GM12878 (cell line): ENCODE measurements at regions not wholly inside any gene's neighbourhood (a gene's known extent, or its start where the extent isn't known, plus 50 kb on each side); places are given as distances from the start of the nearest gene placed in this dataset.

Experiments
- ATAC-seq: fragments of 200-7000 bp; cut with Tn5 transposase; 3 replicates; pipeline ENCODE4 v1.9.1; 2020; ENCODE audit warnings: mild to moderate bottlenecking, moderate library complexity
- BruUV-seq: library from RNA; stranded (reverse); fragments of 400-500 nt; replicated peaks from 2 replicates; lab custom pipeline; 2021; lab: Mats Ljungman, UMichigan
- CTCF ChIA-PET: fragments of 300-600 bp; sonication (Branson Sonifier 250); formaldehyde crosslinking; extraction: SDS; loops from one replicate; lab custom pipeline; 2021; ENCODE audit warnings: inconsistent platforms; lab: Yijun Ruan, JAX
- POLR2A ChIA-PET: fragments of 350-600 bp; formaldehyde crosslinking; extraction: SDS; loops from one replicate; lab custom pipeline; 2021; ENCODE audit warnings: inconsistent platforms; lab: Charles Lee
- RAD21 ChIA-PET: fragments of 300-600 bp; sonication (Branson Sonifier 250); formaldehyde crosslinking; loops from one replicate; lab custom pipeline; 2023; ENCODE audit warnings: antibody characterized with exemption; ENCODE audit not compliant: unreplicated experiment; lab: Charles Lee
- SMC1A ChIA-PET: fragments of 300-600 bp; sonication (Branson Sonifier 250); formaldehyde crosslinking; loops from one replicate; lab custom pipeline; 2023; ENCODE audit not compliant: unreplicated experiment, uncharacterized antibody; lab: Charles Lee
- DNase-seq: peaks from one replicate; pipeline ENCODE4 v3.0.0-alpha.2; 2011; ENCODE audit warnings: low read depth, low spot score
- FAIRE-seq: peaks from 3 replicates; lab custom pipeline; 2011; peaks lifted over from hg19 to GRCh38; lab: Jason Lieb, UNC
- H2AFZ ChIP-seq: 2 replicates; pipeline ENCODE4 v1.6.0; 2011; ENCODE audit warnings: low read depth, low read length, control low read depth; ENCODE audit not compliant: control insufficient read depth
- H3K27ac ChIP-seq: 2 replicates; pipeline ENCODE4 v1.5.1; 2011; ENCODE audit warnings: control low read depth; ENCODE audit not compliant: control insufficient read depth, insufficient read depth
- H3K27me3 ChIP-seq, 2 experiments: replicated peaks in 1 of 2; 2 replicates each; pipeline versions ENCODE4 v1.6.0 to v1.6.1; 2011; ENCODE audit warnings: low read length in 1 of 2; ENCODE audit not compliant: control insufficient read depth in 2 of 2, insufficient read depth in 2 of 2
- H3K36me3 ChIP-seq, 2 experiments: 2 replicates each; pipeline ENCODE4 v1.5.1; 2011; ENCODE audit warnings: low read length in 1 of 2; ENCODE audit not compliant: control insufficient read depth in 2 of 2, insufficient read depth in 2 of 2
- H3K4me1 ChIP-seq: 2 replicates; pipeline ENCODE4 v1.6.1; 2011; ENCODE audit warnings: mild to moderate bottlenecking, low read length, moderate library complexity, mixed read lengths; ENCODE audit not compliant: control insufficient read depth, insufficient read depth
- H3K4me2 ChIP-seq: 2 replicates; pipeline ENCODE4 v1.6.0; 2011; ENCODE audit warnings: control low read depth; ENCODE audit not compliant: control insufficient read depth, insufficient read depth
- H3K4me3 ChIP-seq: fragments of 200-600 bp; sonication (generic); 2 replicates; pipeline ENCODE4 v1.5.1; 2016
- H3K79me2 ChIP-seq: 2 replicates; pipeline ENCODE4 v1.6.0; 2011; ENCODE audit warnings: low read length; ENCODE audit not compliant: control insufficient read depth, insufficient read depth
- H3K9ac ChIP-seq: 2 replicates; pipeline ENCODE4 v1.8.0; 2011; ENCODE audit warnings: low read length, control low read depth, mixed read lengths; ENCODE audit not compliant: control insufficient read depth, insufficient read depth
- H3K9me3 ChIP-seq: replicated peaks from 3 replicates; pipeline ENCODE4 v1.5.1; 2011; ENCODE audit warnings: mild to moderate bottlenecking, low read length; ENCODE audit not compliant: control insufficient read depth, insufficient read depth
- H4K20me1 ChIP-seq: 2 replicates; pipeline ENCODE4 v1.6.0; 2011; ENCODE audit not compliant: control insufficient read depth, insufficient read depth
- BCL11A ChIP-seq: IDR thresholded peaks from 2 replicates; pipeline ENCODE4 v1.6.1; 2011; ENCODE audit warnings: low read depth, low read length
- CBX3 ChIP-seq: fragments of 200-600 bp; sonication (generic); IDR thresholded peaks from 2 replicates; pipeline ENCODE4 v1.6.1; 2016; ENCODE audit warnings: low read depth, borderline replicate concordance
- CHD2 ChIP-seq: IDR thresholded peaks from 2 replicates; pipeline ENCODE4 v1.6.1; 2011; ENCODE audit warnings: low read depth, low read length, improper control_type of control experiment, borderline replicate concordance
- FOS ChIP-seq: IDR thresholded peaks from 3 replicates; pipeline ENCODE4 v1.6.1; 2011; ENCODE audit warnings: borderline replicate concordance; ENCODE audit not compliant: insufficient read length; ENCODE audit errors: extremely low read depth
- HDAC6 ChIP-seq: fragments of 200-600 bp; sonication (generic); IDR thresholded peaks from one replicate; pipeline ENCODE4 v1.8.0; 2017; ENCODE audit warnings: antibody characterized with exemption; ENCODE audit not compliant: unreplicated experiment
- HDGF ChIP-seq: fragments of 450-650 bp; IDR thresholded peaks from 2 replicates; pipeline ENCODE4 v1.6.1; 2016; ENCODE audit warnings: antibody characterized with exemption
- JUNB ChIP-seq: IDR thresholded peaks from 2 replicates; pipeline ENCODE4 v1.6.1; 2016; ENCODE audit warnings: antibody characterized with exemption, mild to moderate bottlenecking
- JUND ChIP-seq: IDR thresholded peaks from 2 replicates; pipeline ENCODE4 v1.6.1; 2012; ENCODE audit warnings: low read depth, mild to moderate bottlenecking, low read length, improper control_type of control experiment, moderate library complexity
- KAT2A ChIP-seq: conservative IDR thresholded peaks from 2 replicates; pipeline ENCODE4 v1.6.1; 2011; ENCODE audit warnings: low read depth, low read length; ENCODE audit not compliant: control insufficient read depth
- MLLT1 ChIP-seq: fragments of 450-650 bp; IDR thresholded peaks from 2 replicates; pipeline ENCODE4 v1.6.1; 2016; ENCODE audit warnings: mild to moderate bottlenecking
- MTA3 ChIP-seq: IDR thresholded peaks from 2 replicates; pipeline ENCODE4 v1.6.1; 2012; ENCODE audit warnings: low read length, inconsistent platforms, borderline replicate concordance
- MYC ChIP-seq: IDR thresholded peaks from 2 replicates; pipeline ENCODE4 v1.6.1; 2011; ENCODE audit warnings: mild to moderate bottlenecking, low read length, moderate library complexity, inconsistent platforms; ENCODE audit not compliant: insufficient read depth, insufficient replicate concordance, insufficient read length, severe bottlenecking
- PML ChIP-seq: IDR thresholded peaks from 2 replicates; pipeline ENCODE4 v1.6.1; 2012; ENCODE audit warnings: low read length, inconsistent platforms
- RBBP5 ChIP-seq: fragments of 200-600 bp; sonication (generic); conservative IDR thresholded peaks from 2 replicates; pipeline ENCODE4 v1.6.1; 2016
- TCF12 ChIP-seq: IDR thresholded peaks from 2 replicates; pipeline ENCODE4 v1.6.1; 2011; ENCODE audit warnings: low read depth, mild to moderate bottlenecking, low read length
- WGBS: methylation state at CpG from one replicate; pipeline ENCODE4 v1.1.6; 2016; ENCODE audit warnings: low lambda C conversion rate; ENCODE audit not compliant: insufficient replicate concordance, insufficient coverage; ENCODE audit errors: missing lambda C conversion rate; 5-methylcytosine and 5-hydroxymethylcytosine counted together
- in situ Hi-C: fragments of 300-500 bp; cut with MboI; formaldehyde crosslinking; loops from 9 replicates; pipeline ENCODE4 v1.14.3; 2018; ENCODE audit warnings: mixed read lengths
- intact Hi-C: fragments of 100-400 bp; cut with micrococcal nuclease; formaldehyde crosslinking; loops from one replicate; pipeline ENCODE4 v1.14.2; 2022; ENCODE audit not compliant: unreplicated experiment
- TF ChIP-seq, protein P1 (sequence below): IDR thresholded peaks from 2 replicates; pipeline ENCODE4 v1.6.1; 2011; ENCODE audit warnings: borderline replicate concordance, low read depth, mild to moderate bottlenecking, moderate library complexity, mixed read lengths, low read length; ENCODE audit not compliant: insufficient read depth; ENCODE audit errors: extremely low read length
- TF ChIP-seq, protein P2 (sequence below): IDR thresholded peaks from 2 replicates; pipeline ENCODE4 v1.6.1; 2011; ENCODE audit warnings: borderline replicate concordance, low read depth, mild to moderate bottlenecking, moderate library complexity, low read length; ENCODE audit not compliant: insufficient read depth, poor library complexity, severe bottlenecking
- TF ChIP-seq, protein P3 (sequence below): IDR thresholded peaks from 2 replicates; pipeline ENCODE4 v1.6.1; 2011; ENCODE audit warnings: low read depth, mild to moderate bottlenecking, low read length, moderate library complexity, borderline replicate concordance; ENCODE audit errors: extremely low read depth

DNA sequence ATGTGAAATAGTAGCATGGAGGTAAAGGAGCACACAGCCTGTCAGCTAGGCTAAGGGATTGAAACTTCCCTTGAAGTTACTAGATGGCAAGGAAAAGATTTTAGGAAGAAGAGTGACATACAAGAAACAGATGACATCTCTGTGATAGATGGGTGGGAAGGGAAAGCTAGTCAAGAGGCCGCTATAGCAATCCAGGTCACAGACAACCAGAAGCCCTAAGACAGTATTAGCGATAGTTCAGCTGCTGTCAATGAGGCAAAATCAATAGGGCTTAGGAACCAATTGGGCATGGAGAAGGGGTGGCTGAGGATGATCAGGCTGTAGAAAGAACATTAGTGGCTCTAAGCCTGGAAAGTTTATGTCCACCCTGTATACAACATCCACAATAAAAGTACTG, 111.1 kb downstream of the GLUL start (continued):
- TF ChIP-seq, protein P1, sequence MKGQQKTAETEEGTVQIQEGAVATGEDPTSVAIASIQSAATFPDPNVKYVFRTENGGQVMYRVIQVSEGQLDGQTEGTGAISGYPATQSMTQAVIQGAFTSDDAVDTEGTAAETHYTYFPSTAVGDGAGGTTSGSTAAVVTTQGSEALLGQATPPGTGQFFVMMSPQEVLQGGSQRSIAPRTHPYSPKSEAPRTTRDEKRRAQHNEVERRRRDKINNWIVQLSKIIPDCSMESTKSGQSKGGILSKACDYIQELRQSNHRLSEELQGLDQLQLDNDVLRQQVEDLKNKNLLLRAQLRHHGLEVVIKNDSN: no peak
- no peak for TF ChIP-seq MTA3

- intact Hi-C loops (no loop called here), in situ Hi-C loops (no loop called here)
- ChIA-PET RAD21 (no interaction called here), SMC1A (interaction anchor here (0.6 to 1.4 kb wide), 7 partner anchors 7 to 1794 kb away, joined by 3 to 4 read pairs (median 3); no protein-coding TSS in a partner anchor), CTCF (interaction anchor here (0.9 kb wide), 1 partner anchor 9 kb away, joined by 3 read pairs; no protein-coding TSS in a partner anchor), POLR2A (interaction anchor here (0.6 kb wide), 1 partner anchor 481 kb away, joined by 4 read pairs; no protein-coding TSS in a partner anchor)
- H3K9ac ChIP-seq: no peak overlapping the region
- H3K4me3 ChIP-seq: no peak overlapping the region
- no peak for TF ChIP-seq KAT2A
- no peak for TF ChIP-seq JUND
- TF ChIP-seq MYC: no peak
- TF ChIP-seq PML: no peak
- no peak for TF ChIP-seq MLLT1
- no peak for TF ChIP-seq TCF12
- no peak for TF ChIP-seq RBBP5
- TF ChIP-seq CBX3: no peak
- no peak for TF ChIP-seq FOS
- TF ChIP-seq, protein P2, sequence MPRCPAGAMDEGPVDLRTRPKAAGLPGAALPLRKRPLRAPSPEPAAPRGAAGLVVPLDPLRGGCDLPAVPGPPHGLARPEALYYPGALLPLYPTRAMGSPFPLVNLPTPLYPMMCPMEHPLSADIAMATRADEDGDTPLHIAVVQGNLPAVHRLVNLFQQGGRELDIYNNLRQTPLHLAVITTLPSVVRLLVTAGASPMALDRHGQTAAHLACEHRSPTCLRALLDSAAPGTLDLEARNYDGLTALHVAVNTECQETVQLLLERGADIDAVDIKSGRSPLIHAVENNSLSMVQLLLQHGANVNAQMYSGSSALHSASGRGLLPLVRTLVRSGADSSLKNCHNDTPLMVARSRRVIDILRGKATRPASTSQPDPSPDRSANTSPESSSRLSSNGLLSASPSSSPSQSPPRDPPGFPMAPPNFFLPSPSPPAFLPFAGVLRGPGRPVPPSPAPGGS: no peak
- TF ChIP-seq JUNB: no peak
- TF ChIP-seq HDGF: no peak
- no peak for TF ChIP-seq BCL11A
- TF ChIP-seq CHD2: no peak
- no peak for TF ChIP-seq HDAC6
- TF ChIP-seq, protein P3, sequence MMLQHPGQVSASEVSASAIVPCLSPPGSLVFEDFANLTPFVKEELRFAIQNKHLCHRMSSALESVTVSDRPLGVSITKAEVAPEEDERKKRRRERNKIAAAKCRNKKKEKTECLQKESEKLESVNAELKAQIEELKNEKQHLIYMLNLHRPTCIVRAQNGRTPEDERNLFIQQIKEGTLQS: no peak
- WGBS: 32% methylated on average over 7 of the region's 9 CpGs
- ATAC-seq: no peak
- H3K27ac ChIP-seq: no peak overlapping the region
- H3K4me1 ChIP-seq: no peaks in the 10 kb centered on the region
- BruUV-seq: no TSS peak
- H3K36me3 ChIP-seq: no peaks in the 10 kb centered on the region
- H3K9me3 ChIP-seq: no peaks in the 10 kb centered on the region
- no peak overlapping the region for H2AFZ ChIP-seq
- DNase-seq: no peak
- H4K20me1 ChIP-seq: no peaks in the 10 kb centered on the region
- 0 out of 4 replicates have a peak, but pooled peaks cover 0 to 1% of the 10 kb centered on the region in 2 experiments for H3K27me3 ChIP-seq
- FAIRE-seq: no peak
- H3K4me2 ChIP-seq: no peak overlapping the region
- H3K79me2 ChIP-seq: no peaks in the 10 kb centered on the region
Measured at GRCh38 chr1:182279724-182280503, 111.7 kb downstream of the GLUL start.
